CD4-positive, alpha-beta T cell (primary cell): ENCODE measurements at regions not wholly inside any gene's neighbourhood (a gene's known extent, or its start where the extent isn't known, plus 50 kb on each side); places are given as distances from the start of the nearest gene placed in this dataset.

Experiments used
- ATAC-seq: fragments of 200-7000 bp; cut with Tn5 transposase; one replicate; pipeline ENCODE4 v1.10.0; 2022; ENCODE audit warnings: mild to moderate bottlenecking; ENCODE audit not compliant: poor library complexity
- CTCF ChIA-PET: fragments of 350-600 bp; sonication (Branson Sonifier 250); formaldehyde crosslinking; loops from one replicate; lab custom pipeline; 2021; ENCODE audit warnings: antibody characterized with exemption, inconsistent platforms; lab: Charles Lee
- POLR2A ChIA-PET: fragments of 350-600 bp; sonication (Branson Sonifier 250); formaldehyde crosslinking; loops from one replicate; lab custom pipeline; 2021; ENCODE audit warnings: antibody characterized with exemption, inconsistent platforms; lab: Charles Lee
- DNase-seq, 14 experiments: peaks; one replicate each; pipeline ENCODE4 v3.0.0-alpha.2; 2013 to 2020; ENCODE audit warnings: mixed read lengths in 2 of 14
- H3K27ac ChIP-seq, 2 donors: one replicate each; pipeline versions ENCODE4 v1.5.1 to v1.7.0; 2013; ENCODE audit warnings: low read length in 2 of 2, low read depth in 1 of 2, mild to moderate bottlenecking in 1 of 2
- H3K27me3 ChIP-seq, 2 experiments: 1 replicate in 1 of 2; 2 replicates in 1 of 2; pipeline versions ENCODE4 v1.6.1 to v1.7.0; 2013; ENCODE audit warnings: low read length in 2 of 2, control low read depth in 1 of 2, mild to moderate bottlenecking in 1 of 2, moderate library complexity in 1 of 2; ENCODE audit not compliant: insufficient read depth in 2 of 2, control insufficient read depth in 1 of 2
- H3K36me3 ChIP-seq: one replicate; pipeline ENCODE4 v1.6.1; 2013; ENCODE audit warnings: low read length, control low read depth; ENCODE audit not compliant: insufficient read depth
- H3K4me1 ChIP-seq: one replicate; pipeline ENCODE4 v1.6.1; 2013; ENCODE audit warnings: low read length, control low read depth; ENCODE audit not compliant: insufficient read depth
- H3K4me3 ChIP-seq: one replicate; pipeline ENCODE4 v1.5.1; 2013; ENCODE audit warnings: mild to moderate bottlenecking, low read length, moderate library complexity
- H3K9me3 ChIP-seq, 2 experiments: 1 replicate in 1 of 2; 2 replicates in 1 of 2; pipeline versions ENCODE4 v1.6.1 to v1.7.0; 2013; ENCODE audit warnings: low read length in 2 of 2, mild to moderate bottlenecking in 2 of 2, control low read depth in 1 of 2, moderate library complexity in 1 of 2; ENCODE audit not compliant: control insufficient read depth in 1 of 2, insufficient read depth in 1 of 2
- H3K27ac Mint-ChIP-seq: one replicate; pipeline ENCODE4 v1.8.0; 2020; ENCODE audit warnings: mixed read lengths
- H3K27me3 Mint-ChIP-seq: one replicate; pipeline ENCODE4 v1.8.0; 2021; ENCODE audit warnings: mixed read lengths
- H3K36me3 Mint-ChIP-seq: one replicate; pipeline ENCODE4 v1.8.0; 2021; ENCODE audit warnings: low read depth, mixed read lengths
- H3K4me1 Mint-ChIP-seq: one replicate; pipeline ENCODE4 v1.8.0; 2021; ENCODE audit warnings: low read depth, mixed read lengths
- H3K4me3 Mint-ChIP-seq: one replicate; pipeline ENCODE4 v1.8.0; 2020; ENCODE audit warnings: mild to moderate bottlenecking, mixed read lengths
- H3K9me3 Mint-ChIP-seq: one replicate; pipeline ENCODE4 v1.8.0; 2020; ENCODE audit warnings: mixed read lengths
- intact Hi-C, 2 experiments: fragments of 100-400 bp; cut with DNase I in 1 of 2; cut with micrococcal nuclease in 1 of 2; formaldehyde crosslinking; loops; one replicate each; pipeline versions ENCODE4 v1.15.1 to v1.9.0; 2023 to 2025; cut with DNase I, micrococcal nuclease
- TF ChIP-seq, protein P1 (sequence below): fragments of 200-600 bp; IDR thresholded peaks from one replicate; pipeline ENCODE4 v1.8.0; 2022; ENCODE audit warnings: antibody characterized with exemption, mild to moderate bottlenecking

DNA sequence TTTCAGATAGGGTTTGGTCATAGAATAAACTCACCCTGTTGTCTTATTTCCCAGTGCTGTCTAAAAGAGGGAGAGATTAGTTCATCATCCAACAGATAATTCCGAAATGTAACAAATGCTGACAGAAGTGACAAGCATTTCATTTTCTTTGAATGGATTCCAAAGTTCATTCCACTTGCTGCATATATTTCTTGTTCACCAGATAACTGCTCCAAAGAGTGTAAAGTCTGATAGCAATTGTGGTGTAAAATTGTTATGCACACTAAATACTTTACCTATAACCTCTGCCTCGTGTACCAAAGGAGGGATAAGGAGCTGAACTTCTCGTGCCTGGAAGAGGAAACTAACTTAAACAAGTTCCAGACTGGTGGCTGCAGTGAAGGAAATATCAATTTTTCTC lies 290.0 kb upstream of the ADAMTSL1 start:
- H3K27me3 ChIP-seq = no peaks in the 10 kb centered on the region
- peaks cover 2% of the 10 kb centered on the region for H3K9me3 Mint-ChIP-seq
- ATAC-seq (no peak), DNase-seq (no peak)
- no peaks in the 10 kb centered on the region for H3K36me3 Mint-ChIP-seq
- intact Hi-C loops = no loop called here
- no peak overlapping the region for H3K4me3 ChIP-seq
- no peak overlapping the region for H3K27ac Mint-ChIP-seq
- no peaks in the 10 kb centered on the region for H3K9me3 ChIP-seq
- TF ChIP-seq, protein P1, sequence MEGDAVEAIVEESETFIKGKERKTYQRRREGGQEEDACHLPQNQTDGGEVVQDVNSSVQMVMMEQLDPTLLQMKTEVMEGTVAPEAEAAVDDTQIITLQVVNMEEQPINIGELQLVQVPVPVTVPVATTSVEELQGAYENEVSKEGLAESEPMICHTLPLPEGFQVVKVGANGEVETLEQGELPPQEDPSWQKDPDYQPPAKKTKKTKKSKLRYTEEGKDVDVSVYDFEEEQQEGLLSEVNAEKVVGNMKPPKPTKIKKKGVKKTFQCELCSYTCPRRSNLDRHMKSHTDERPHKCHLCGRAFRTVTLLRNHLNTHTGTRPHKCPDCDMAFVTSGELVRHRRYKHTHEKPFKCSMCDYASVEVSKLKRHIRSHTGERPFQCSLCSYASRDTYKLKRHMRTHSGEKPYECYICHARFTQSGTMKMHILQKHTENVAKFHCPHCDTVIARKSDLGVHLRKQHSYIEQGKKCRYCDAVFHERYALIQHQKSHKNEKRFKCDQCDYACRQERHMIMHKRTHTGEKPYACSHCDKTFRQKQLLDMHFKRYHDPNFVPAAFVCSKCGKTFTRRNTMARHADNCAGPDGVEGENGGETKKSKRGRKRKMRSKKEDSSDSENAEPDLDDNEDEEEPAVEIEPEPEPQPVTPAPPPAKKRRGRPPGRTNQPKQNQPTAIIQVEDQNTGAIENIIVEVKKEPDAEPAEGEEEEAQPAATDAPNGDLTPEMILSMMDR = no peak
- H3K36me3 ChIP-seq = no peaks in the 10 kb centered on the region
- no peak overlapping the region for H3K4me3 Mint-ChIP-seq
- ChIA-PET POLR2A (no interaction called here), CTCF (no interaction called here)
- H3K4me1 Mint-ChIP-seq = no peaks in the 10 kb centered on the region
- no peaks in the 10 kb centered on the region for H3K4me1 ChIP-seq
- no peaks in the 10 kb centered on the region for H3K27me3 Mint-ChIP-seq
- no peak overlapping the region for H3K27ac ChIP-seq

DNA sequence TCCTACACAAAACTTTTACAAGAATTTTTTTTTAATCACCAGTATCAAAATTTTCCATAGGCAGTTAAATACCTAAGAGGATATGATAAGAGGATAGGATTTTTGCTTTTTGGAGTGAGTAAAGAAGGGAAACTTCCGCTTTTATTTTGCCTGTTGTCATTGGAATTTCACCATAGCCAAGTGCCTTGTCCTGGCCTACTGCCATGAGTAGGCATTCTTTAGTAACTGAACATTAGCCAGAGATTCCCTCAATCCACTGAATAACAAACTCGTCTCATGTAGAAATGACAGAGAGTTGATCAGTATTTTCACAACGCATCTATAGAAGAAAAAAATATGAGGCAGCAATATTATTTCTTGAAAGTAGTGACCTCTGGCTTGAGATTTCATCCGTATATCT lies 289.6 kb upstream of the ADAMTSL1 start:
- Mint-ChIP-seq H3K9me3 (peaks cover 2% of the 10 kb centered on the region), H3K27ac (no peak overlapping the region), H3K27me3 (no peaks in the 10 kb centered on the region), H3K4me3 (no peak overlapping the region), H3K4me1 (no peaks in the 10 kb centered on the region), H3K36me3 (no peaks in the 10 kb centered on the region)
- no peaks in the 10 kb centered on the region for H3K27me3 ChIP-seq
- no peak overlapping the region for H3K4me3 ChIP-seq
- H3K27ac ChIP-seq = no peak overlapping the region
- ATAC-seq (no peak), DNase-seq (no peak)
- intact Hi-C loops = no loop called here
- no peaks in the 10 kb centered on the region for H3K9me3 ChIP-seq
- TF ChIP-seq, protein P1 = no peak
- H3K36me3 ChIP-seq = no peaks in the 10 kb centered on the region
- CTCF ChIA-PET = no interaction called here
- H3K4me1 ChIP-seq = no peaks in the 10 kb centered on the region
- POLR2A ChIA-PET = no interaction called here

DNA sequence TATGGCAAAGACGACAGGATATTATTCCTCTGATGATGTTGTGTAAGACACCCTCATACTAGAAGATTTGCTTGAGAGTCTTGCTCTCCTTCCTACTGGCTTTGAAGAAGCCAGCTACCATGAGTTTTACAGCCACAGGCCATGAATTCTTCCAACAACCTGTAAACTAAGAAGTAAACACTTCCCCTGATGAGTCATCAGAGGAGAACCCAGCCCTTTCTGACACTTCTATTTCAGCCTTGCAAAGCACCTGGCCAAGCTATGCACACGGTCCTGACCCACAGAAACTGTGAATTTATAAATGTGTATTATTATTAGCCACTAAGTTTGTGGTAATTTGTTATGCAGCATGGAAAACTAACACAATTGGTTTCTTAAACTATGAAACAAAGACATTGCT lies 288.8 kb upstream of the ADAMTSL1 start:
- CTCF ChIA-PET = no interaction called here
- H3K27me3 Mint-ChIP-seq = no peaks in the 10 kb centered on the region
- H3K27ac Mint-ChIP-seq = no peak overlapping the region
- intact Hi-C loops = no loop called here
- peaks cover 2% of the 10 kb centered on the region for H3K9me3 Mint-ChIP-seq
- no peak overlapping the region for H3K4me3 ChIP-seq
- POLR2A ChIA-PET = no interaction called here
- H3K36me3 ChIP-seq = no peaks in the 10 kb centered on the region
- no peaks in the 10 kb centered on the region for H3K4me1 ChIP-seq
- H3K27ac ChIP-seq = no peak overlapping the region
- H3K4me3 Mint-ChIP-seq = no peak overlapping the region
- ATAC-seq (no peak), DNase-seq (no peak)
- no peaks in the 10 kb centered on the region for H3K36me3 Mint-ChIP-seq
- TF ChIP-seq, protein P1 = no peak
- H3K9me3 ChIP-seq = no peaks in the 10 kb centered on the region
- no peaks in the 10 kb centered on the region for H3K27me3 ChIP-seq
- no peaks in the 10 kb centered on the region for H3K4me1 Mint-ChIP-seq
